Sigmoid colon (tissue), 6 donors: ENCODE measurements at regions not wholly inside any gene's neighbourhood (a gene's known extent, or its start where the extent isn't known, plus 50 kb on each side); places are given as distances from the start of the nearest gene placed in this dataset.

Source experiments
- DNase-seq: peaks from one replicate; pipeline ENCODE4 v3.0.0-alpha.2; 2019
- H3K27ac ChIP-seq, 4 donors: fragments of 200-600 bp; sonication (generic); one replicate each; pipeline ENCODE4 v1.5.1; 2016 to 2019; ENCODE audit warnings: mild to moderate bottlenecking in 1 of 4
- H3K27me3 ChIP-seq, 3 donors: fragments of 200-600 bp; sonication (generic); one replicate each; pipeline ENCODE4 v1.5.1; 2019; ENCODE audit warnings: mild to moderate bottlenecking in 1 of 3
- H3K36me3 ChIP-seq, 4 donors: fragments of 200-600 bp; sonication (generic); one replicate each; pipeline ENCODE4 v1.5.1; 2016 to 2019
- H3K4me1 ChIP-seq, 4 donors: fragments of 200-600 bp; sonication (generic); one replicate each; pipeline ENCODE4 v1.5.1; 2017 to 2019
- H3K4me3 ChIP-seq, 4 donors: fragments of 200-600 bp; sonication (generic); one replicate each; pipeline ENCODE4 v1.5.1; 2017 to 2019; ENCODE audit warnings: mild to moderate bottlenecking in 2 of 4, moderate library complexity in 1 of 4
- H3K9me3 ChIP-seq, 4 donors: fragments of 200-600 bp in 3 of 4; sonication (generic) in 3 of 4; one replicate each; pipeline versions ENCODE4 v1.5.1 to v1.6.1; 2013 to 2019
- EP300 ChIP-seq, 4 donors: sonication (generic); formaldehyde crosslinking; IDR thresholded peaks; one replicate each; pipeline ENCODE4 v1.6.1; 2017; ENCODE audit warnings: antibody characterized with exemption in 4 of 4
- POLR2A ChIP-seq, 2 donors: fragments of 450-650 bp; IDR thresholded peaks; one replicate each; pipeline ENCODE4 v1.6.1; 2016; ENCODE audit warnings: antibody characterized with exemption in 2 of 2, mild to moderate bottlenecking in 2 of 2, moderate library complexity in 2 of 2
- POLR2AphosphoS5 ChIP-seq, 4 donors: sonication (generic); formaldehyde crosslinking; IDR thresholded peaks; one replicate each; pipeline ENCODE4 v1.6.1; 2017; ENCODE audit warnings: antibody characterized with exemption in 4 of 4
- WGBS, 2 donors: extraction: QIAGEN DNeasy Blood & Tissue Kit; methylation state at CpG; one replicate each; pipeline ENCODE4 v1.1.7; 2013; 5-methylcytosine and 5-hydroxymethylcytosine counted together
- intact Hi-C: fragments of 100-400 bp; cut with DNase I; formaldehyde crosslinking; loops from one replicate; pipeline ENCODE4 v1.15.1; 2023
- TF ChIP-seq, protein P1 (sequence below), 4 experiments: fragments of 450-650 bp in 3 of 4; fragments of 200-600 bp in 1 of 4; IDR thresholded peaks; one replicate each; pipeline ENCODE4 v1.5.1; 2016 to 2019; ENCODE audit warnings: antibody characterized with exemption in 4 of 4, mild to moderate bottlenecking in 3 of 4, moderate library complexity in 2 of 4
- donor health status: healthy with polysubstance abuse.
- donor health status: healthy.

DNA sequence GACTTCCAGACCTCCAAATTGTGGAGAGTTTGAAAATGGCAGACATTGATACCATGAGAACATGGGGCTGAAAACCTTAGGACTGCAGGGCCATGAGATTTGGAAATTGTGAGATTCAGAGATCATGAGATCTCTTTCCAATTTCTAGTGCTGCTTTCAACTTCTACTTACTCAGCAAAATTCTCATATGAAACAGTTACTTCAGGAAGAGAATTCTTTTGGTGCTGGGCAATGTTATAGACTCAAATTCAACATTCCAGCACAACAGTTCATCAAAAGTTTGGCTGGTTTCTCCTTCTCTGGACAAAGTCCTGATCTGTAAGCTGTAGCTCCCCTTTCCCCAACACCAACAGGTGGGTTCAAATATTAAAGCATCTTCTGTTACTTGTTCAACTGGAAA lies 506.9 kb upstream of the NECTIN3 start:
- Histone ChIP-seq H3K27ac (no peak overlapping the region), H3K4me3 (no peak overlapping the region), H3K4me1 (no peaks in the 10 kb centered on the region), H3K36me3 (no peaks in the 10 kb centered on the region), H3K27me3 (no peaks in the 10 kb centered on the region), H3K9me3 (peaks cover 0 to 11% (median under 1%) of the 10 kb centered on the region in 4 donors)
- no peak for TF ChIP-seq EP300 (IDR thresholded peaks at IDR 0.05)
- TF ChIP-seq, protein P1, sequence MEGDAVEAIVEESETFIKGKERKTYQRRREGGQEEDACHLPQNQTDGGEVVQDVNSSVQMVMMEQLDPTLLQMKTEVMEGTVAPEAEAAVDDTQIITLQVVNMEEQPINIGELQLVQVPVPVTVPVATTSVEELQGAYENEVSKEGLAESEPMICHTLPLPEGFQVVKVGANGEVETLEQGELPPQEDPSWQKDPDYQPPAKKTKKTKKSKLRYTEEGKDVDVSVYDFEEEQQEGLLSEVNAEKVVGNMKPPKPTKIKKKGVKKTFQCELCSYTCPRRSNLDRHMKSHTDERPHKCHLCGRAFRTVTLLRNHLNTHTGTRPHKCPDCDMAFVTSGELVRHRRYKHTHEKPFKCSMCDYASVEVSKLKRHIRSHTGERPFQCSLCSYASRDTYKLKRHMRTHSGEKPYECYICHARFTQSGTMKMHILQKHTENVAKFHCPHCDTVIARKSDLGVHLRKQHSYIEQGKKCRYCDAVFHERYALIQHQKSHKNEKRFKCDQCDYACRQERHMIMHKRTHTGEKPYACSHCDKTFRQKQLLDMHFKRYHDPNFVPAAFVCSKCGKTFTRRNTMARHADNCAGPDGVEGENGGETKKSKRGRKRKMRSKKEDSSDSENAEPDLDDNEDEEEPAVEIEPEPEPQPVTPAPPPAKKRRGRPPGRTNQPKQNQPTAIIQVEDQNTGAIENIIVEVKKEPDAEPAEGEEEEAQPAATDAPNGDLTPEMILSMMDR (IDR thresholded peaks at IDR 0.05) = no peak
- no peak for TF ChIP-seq POLR2A (IDR thresholded peaks at IDR 0.05)
- intact Hi-C loops = no loop called here
- no peak for DNase-seq

DNA sequence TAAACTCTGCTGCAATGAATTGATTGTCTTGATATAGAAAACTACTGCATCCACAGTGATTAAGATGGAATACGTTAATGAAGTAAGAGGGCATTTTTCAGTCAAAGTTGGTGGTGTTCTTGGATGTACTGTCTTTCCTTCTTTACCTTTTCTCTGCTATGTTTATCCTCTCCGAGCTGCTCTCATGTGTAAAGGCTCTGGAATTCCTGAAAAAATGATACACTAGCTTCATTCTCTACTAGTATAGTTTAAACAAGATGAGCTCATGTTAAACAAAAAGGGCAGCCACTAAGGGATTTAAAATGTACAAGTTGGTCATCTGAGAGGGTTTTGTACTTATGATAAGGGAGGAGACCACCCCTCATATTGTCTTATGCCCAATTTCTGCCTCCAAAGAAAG lies 504.6 kb upstream of the NECTIN3 start:
- intact Hi-C loops = no loop called here
- no peak overlapping the region for H3K4me3 ChIP-seq
- no peak overlapping the region for H3K27ac ChIP-seq
- TF ChIP-seq, protein P1 (IDR thresholded peaks at IDR 0.05) = no peak
- TF ChIP-seq POLR2AphosphoS5 (IDR thresholded peaks at IDR 0.05) = no peak
- no peak for TF ChIP-seq POLR2A (IDR thresholded peaks at IDR 0.05)
- no peak for TF ChIP-seq EP300 (IDR thresholded peaks at IDR 0.05)
- peaks cover 0 to 3% (median 0%) of the 10 kb centered on the region in 4 donors for H3K9me3 ChIP-seq
- no peaks in the 10 kb centered on the region for H3K4me1 ChIP-seq
- 69 to 90% methylated on average over 2 of the region's 2 CpGs for WGBS, 2 donors
- no peaks in the 10 kb centered on the region for H3K36me3 ChIP-seq
- no peaks in the 10 kb centered on the region for H3K27me3 ChIP-seq
- no peak for DNase-seq

DNA sequence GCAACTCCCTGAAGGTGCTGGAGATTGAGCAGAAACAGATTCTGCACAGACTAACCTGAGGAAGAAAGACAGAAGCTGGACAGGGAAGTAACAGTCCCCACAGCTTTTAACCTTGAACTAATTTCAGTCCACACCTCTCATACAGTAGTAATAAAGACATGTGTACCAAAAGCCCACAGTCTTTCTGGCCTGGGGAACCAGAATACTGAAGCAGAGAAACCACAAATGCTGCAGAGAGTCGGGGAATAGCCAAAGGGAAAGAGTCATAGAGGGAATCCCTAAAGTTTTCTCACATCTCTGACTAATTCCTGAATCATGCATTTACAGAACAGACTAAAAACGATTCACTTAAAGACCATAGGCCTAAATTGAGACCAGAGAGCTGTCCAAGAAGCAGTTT lies 503.4 kb upstream of the NECTIN3 start:
- intact Hi-C loops = no loop called here
- TF ChIP-seq, protein P1 (IDR thresholded peaks at IDR 0.05) = no peak
- TF ChIP-seq POLR2AphosphoS5 (IDR thresholded peaks at IDR 0.05) = no peak
- TF ChIP-seq POLR2A (IDR thresholded peaks at IDR 0.05) = no peak
- TF ChIP-seq EP300 (IDR thresholded peaks at IDR 0.05) = no peak
- no peaks in the 10 kb centered on the region for H3K4me1 ChIP-seq
- H3K4me3 ChIP-seq = no peak overlapping the region
- WGBS, 2 donors = 22 to 46% methylated on average over 2 of the region's 2 CpGs
- no peak overlapping the region for H3K27ac ChIP-seq
- DNase-seq = no peak
- H3K36me3 ChIP-seq = no peaks in the 10 kb centered on the region
- peaks cover 0 to 3% (median 0%) of the 10 kb centered on the region in 4 donors for H3K9me3 ChIP-seq
- H3K27me3 ChIP-seq = no peaks in the 10 kb centered on the region

DNA sequence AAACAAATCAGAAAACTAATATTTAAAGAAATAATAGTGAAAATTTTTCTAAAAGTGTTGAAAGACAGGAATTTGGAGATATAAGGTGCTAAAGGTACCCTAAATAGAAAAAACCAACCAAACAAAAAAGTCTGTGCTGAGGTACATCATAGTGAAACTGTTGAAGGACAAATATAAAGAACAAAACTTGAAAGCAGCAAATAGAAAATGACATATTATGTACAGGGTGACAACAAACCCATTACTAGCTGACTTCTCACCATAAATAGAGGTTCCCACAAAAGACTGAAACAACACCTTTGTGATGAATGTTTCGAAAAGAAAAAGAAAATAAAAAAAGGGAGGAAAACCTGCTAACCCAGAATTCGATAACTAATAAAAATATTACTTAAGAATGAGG lies 502.5 kb upstream of the NECTIN3 start:
- 87 to 89% methylated on average over 2 of the region's 2 CpGs for WGBS, 2 donors
- no peak for TF ChIP-seq POLR2A (IDR thresholded peaks at IDR 0.05)
- TF ChIP-seq EP300 (IDR thresholded peaks at IDR 0.05) = no peak
- TF ChIP-seq, protein P1 (IDR thresholded peaks at IDR 0.05) = no peak
- TF ChIP-seq POLR2AphosphoS5 (IDR thresholded peaks at IDR 0.05) = no peak
- intact Hi-C loops = no loop called here

DNA sequence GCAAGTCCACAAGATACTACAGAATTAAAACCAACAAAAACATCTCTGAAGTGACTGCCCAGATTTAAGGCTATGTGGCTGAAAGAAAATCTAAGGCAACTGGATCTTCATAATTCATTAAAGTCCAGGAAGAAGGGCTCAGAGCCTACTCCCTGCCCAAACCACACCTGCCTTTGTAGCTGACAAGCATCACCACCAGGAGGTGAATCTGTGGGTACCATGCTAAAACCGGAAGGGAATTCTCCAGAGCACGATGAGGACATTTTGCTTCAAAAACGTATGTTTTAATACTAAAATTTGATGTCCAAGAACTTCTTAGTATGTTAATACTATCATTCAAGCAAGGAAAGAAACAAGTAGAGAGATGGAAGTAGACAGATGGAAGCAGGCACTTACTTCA lies 495.9 kb upstream of the NECTIN3 start:
- DNase-seq = no peak
- no peak overlapping the region for H3K4me3 ChIP-seq
- no peaks in the 10 kb centered on the region for H3K36me3 ChIP-seq
- TF ChIP-seq POLR2AphosphoS5 (IDR thresholded peaks at IDR 0.05) = no peak
- 88 to 91% methylated on average over 3 of the region's 3 CpGs for WGBS, 2 donors
- H3K27ac ChIP-seq = no peak overlapping the region
- no peaks in the 10 kb centered on the region for H3K27me3 ChIP-seq
- intact Hi-C loops = no loop called here
- H3K4me1 ChIP-seq = no peaks in the 10 kb centered on the region
- H3K9me3 ChIP-seq = no peaks in the 10 kb centered on the region

More for the DNA sequence above, 502.5 kb upstream of the NECTIN3 start:
- no peak overlapping the region for H3K4me3 ChIP-seq
- no peak for DNase-seq
- no peaks in the 10 kb centered on the region for H3K4me1 ChIP-seq
- H3K27me3 ChIP-seq = no peaks in the 10 kb centered on the region
- no peaks in the 10 kb centered on the region for H3K36me3 ChIP-seq
- no peak overlapping the region for H3K27ac ChIP-seq
- H3K9me3 ChIP-seq = no peaks in the 10 kb centered on the region
